ENCODE measurements at regions not wholly inside any gene's neighbourhood (a gene's known extent, or its start where the extent isn't known, plus 50 kb on each side); places are given as distances from the start of the nearest gene placed in this dataset.

GRCh38 chr4:125231661-125232060, 83.1 kb upstream of the FAT4 start:
- Histone ChIP-seq H3K4me2 (ENCODE audit: low read length) (no peak overlapping the region), H3K9me2 (ENCODE audit: low read depth, low read length) (no peaks in the 10 kb centered on the region), H3K4me1 (ENCODE audit: insufficient read depth, low read length, severe bottlenecking) (no peaks in the 10 kb centered on the region), H3K9me3 (ENCODE audit: low read length) (no peaks in the 10 kb centered on the region), H3K79me2 (ENCODE audit: insufficient read depth, low read length) (no peaks in the 10 kb centered on the region), H3K9ac (ENCODE audit: low read length) (no peak overlapping the region), H3K27ac (ENCODE audit: low read depth, low read length, poor library complexity, severe bottlenecking) (no peak overlapping the region), H3K27me3 (ENCODE audit: insufficient read depth, low read length) (no peaks in the 10 kb centered on the region), H3K4me3 (ENCODE audit: low read depth, low read length, poor library complexity, severe bottlenecking) (no peak overlapping the region), H4K20me1 (ENCODE audit: insufficient read depth, low read length) (no peaks in the 10 kb centered on the region), H3K36me3 (ENCODE audit: insufficient read depth, low read length) (no peaks in the 10 kb centered on the region), H2AFZ (ENCODE audit: low read length) (no peak overlapping the region), H3F3A (ENCODE audit: insufficient read depth, low read length) (no peaks in the 10 kb centered on the region)
- TF ChIP-seq EZH2 (IDR thresholded peaks at IDR 0.05; ENCODE audit: borderline replicate concordance, low read length) (no peak), CTCF (IDR thresholded peaks at IDR 0.05; ENCODE audit: low read length) (no peak)

DNA sequence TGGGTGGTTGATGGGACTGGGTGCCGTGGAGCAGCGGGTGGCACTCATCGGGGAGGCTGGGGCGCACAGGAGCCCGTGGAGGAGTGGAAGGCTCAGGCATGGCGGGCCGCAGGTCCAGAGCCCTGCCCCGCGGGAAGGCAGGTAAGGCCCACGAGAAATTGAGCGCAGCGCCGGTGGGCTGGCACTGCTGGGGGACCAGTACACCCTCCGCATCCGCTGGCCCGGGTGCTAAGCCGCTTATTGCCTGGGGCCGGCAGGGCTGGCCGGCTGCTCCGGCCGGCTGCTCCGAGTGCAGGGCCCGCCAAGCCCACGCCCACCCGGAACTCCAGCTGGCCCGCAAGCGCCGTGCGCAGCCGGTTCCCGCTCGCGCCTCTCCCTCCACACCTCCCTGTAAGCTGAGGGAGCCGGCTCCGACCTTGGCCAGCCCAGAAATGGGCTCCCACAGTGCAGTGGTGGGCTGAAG, 85.1 kb upstream of the FAT4 start:
- H3K79me2 ChIP-seq (ENCODE audit: insufficient read depth, low read length): no peaks in the 10 kb centered on the region
- H3K4me1 ChIP-seq (ENCODE audit: insufficient read depth, low read length, severe bottlenecking): no peaks in the 10 kb centered on the region
- no peaks in the 10 kb centered on the region for H3K9me3 ChIP-seq (ENCODE audit: low read length)
- no peak overlapping the region for H3K4me3 ChIP-seq (ENCODE audit: low read depth, low read length, poor library complexity, severe bottlenecking)
- no peaks in the 10 kb centered on the region for H3K36me3 ChIP-seq (ENCODE audit: insufficient read depth, low read length)
- H3K27me3 ChIP-seq (ENCODE audit: insufficient read depth, low read length): no peaks in the 10 kb centered on the region
- H4K20me1 ChIP-seq (ENCODE audit: insufficient read depth, low read length): no peaks in the 10 kb centered on the region
- H3K4me2 ChIP-seq (ENCODE audit: low read length): no peak overlapping the region
- H3K9me2 ChIP-seq (ENCODE audit: low read depth, low read length): no peaks in the 10 kb centered on the region
- no peak overlapping the region for H2AFZ ChIP-seq (ENCODE audit: low read length)
- H3K9ac ChIP-seq (ENCODE audit: low read length): no peak overlapping the region
- H3K27ac ChIP-seq (ENCODE audit: low read depth, low read length, poor library complexity, severe bottlenecking): no peak overlapping the region
- TF ChIP-seq EZH2 (IDR thresholded peaks at IDR 0.05; ENCODE audit: borderline replicate concordance, low read length) (no peak), CTCF (IDR thresholded peaks at IDR 0.05; ENCODE audit: low read length) (no peak)
- no peaks in the 10 kb centered on the region for H3F3A ChIP-seq (ENCODE audit: insufficient read depth, low read length)

GRCh38 chr4:125225806-125226205, 88.9 kb upstream of the FAT4 start:
- no peak overlapping the region for H3K27ac ChIP-seq (ENCODE audit: low read depth, low read length, poor library complexity, severe bottlenecking)
- H3K9me3 ChIP-seq (ENCODE audit: low read length): no peaks in the 10 kb centered on the region
- no peaks in the 10 kb centered on the region for H3K4me1 ChIP-seq (ENCODE audit: insufficient read depth, low read length, severe bottlenecking)
- no peak overlapping the region for H2AFZ ChIP-seq (ENCODE audit: low read length)
- no peaks in the 10 kb centered on the region for H3F3A ChIP-seq (ENCODE audit: insufficient read depth, low read length)
- H3K9ac ChIP-seq (ENCODE audit: low read length): no peak overlapping the region
- H3K9me2 ChIP-seq (ENCODE audit: low read depth, low read length): no peaks in the 10 kb centered on the region; the same call in 1 of the 2 replicates
- TF ChIP-seq CTCF (IDR thresholded peaks at IDR 0.05; ENCODE audit: low read length) (no peak), EZH2 (IDR thresholded peaks at IDR 0.05; ENCODE audit: borderline replicate concordance, low read length) (no peak)
- H3K27me3 ChIP-seq (ENCODE audit: insufficient read depth, low read length): no peaks in the 10 kb centered on the region
- no peak overlapping the region for H3K4me3 ChIP-seq (ENCODE audit: low read depth, low read length, poor library complexity, severe bottlenecking)
- no peaks in the 10 kb centered on the region for H3K79me2 ChIP-seq (ENCODE audit: insufficient read depth, low read length)
- no peaks in the 10 kb centered on the region for H4K20me1 ChIP-seq (ENCODE audit: insufficient read depth, low read length)
- no peak overlapping the region for H3K4me2 ChIP-seq (ENCODE audit: low read length)
- no peaks in the 10 kb centered on the region for H3K36me3 ChIP-seq (ENCODE audit: insufficient read depth, low read length)

All from OCI-LY1 (cell line).